ENCODE measurements at regions not wholly inside any gene's neighbourhood (a gene's known extent, or its start where the extent isn't known, plus 50 kb on each side); places are given as distances from the start of the nearest gene placed in this dataset.

- Histone ChIP-seq H3K27ac (ENCODE audit: low read depth) (no peak overlapping the region), H3K36me3 (ENCODE audit: insufficient read depth) (no peaks in the 10 kb centered on the region), H3K4me3 (ENCODE audit: low read depth, low read length) (no peak overlapping the region), H3K4me1 (ENCODE audit: insufficient read depth) (no peaks in the 10 kb centered on the region)
- no peak for DNase-seq (ENCODE audit: extremely low spot score)
These were observed 98.9 kb downstream of the RPS29 start for GRCh38 chr14:49487238-49487637.

- Histone ChIP-seq H3K36me3 (ENCODE audit: insufficient read depth) (no peaks in the 10 kb centered on the region), H3K4me1 (ENCODE audit: insufficient read depth) (no peaks in the 10 kb centered on the region), H3K4me3 (ENCODE audit: low read depth, low read length) (no peak overlapping the region), H3K27ac (ENCODE audit: low read depth) (no peak overlapping the region)
- no peak for DNase-seq (ENCODE audit: extremely low spot score)
- 54% methylated on average over 3 of the region's 3 CpGs for WGBS
These were observed 100.9 kb downstream of the RPS29 start for GRCh38 chr14:49485290-49485689.

- WGBS = 86% methylated on average over 2 of the region's 2 CpGs
- DNase-seq (ENCODE audit: extremely low spot score) = no peak
- Histone ChIP-seq H3K27ac (ENCODE audit: low read depth) (no peak overlapping the region), H3K4me3 (ENCODE audit: low read depth, low read length) (no peak overlapping the region), H3K36me3 (ENCODE audit: insufficient read depth) (no peaks in the 10 kb centered on the region), H3K4me1 (ENCODE audit: insufficient read depth) (no peaks in the 10 kb centered on the region)
These were observed 102.0 kb downstream of the RPS29 start for GRCh38 chr14:49484180-49484579.

GRCh38 chr14:49483268-49483667 is 102.9 kb downstream of the RPS29 start:
- Histone ChIP-seq H3K4me3 (ENCODE audit: low read depth, low read length) (no peak overlapping the region), H3K36me3 (ENCODE audit: insufficient read depth) (no peaks in the 10 kb centered on the region), H3K4me1 (ENCODE audit: insufficient read depth) (no peaks in the 10 kb centered on the region), H3K27ac (ENCODE audit: low read depth) (no peak overlapping the region)
- DNase-seq (ENCODE audit: extremely low spot score) = no peak
- 35% methylated on average over 1 of the region's 1 CpG for WGBS

GRCh38 chr14:49480979-49481498 is 105.1 kb downstream of the RPS29 start:
- no peak overlapping the region for H3K27ac ChIP-seq (ENCODE audit: low read depth)
- H3K4me3 ChIP-seq (ENCODE audit: low read depth, low read length) = no peak overlapping the region
- DNase-seq (ENCODE audit: extremely low spot score) = no peak
- peaks cover 1% of the 10 kb centered on the region for H3K36me3 ChIP-seq (ENCODE audit: insufficient read depth)
- H3K4me1 ChIP-seq (ENCODE audit: insufficient read depth) = no peaks in the 10 kb centered on the region

GRCh38 chr14:49480053-49480760 is 106.0 kb downstream of the RPS29 start:
- no peak for DNase-seq (ENCODE audit: extremely low spot score)
- whole genome bisulfite sequencing = 83% methylated on average over 3 of the region's 3 CpGs
- Histone ChIP-seq H3K4me3 (ENCODE audit: low read depth, low read length) (no peak overlapping the region), H3K36me3 (ENCODE audit: insufficient read depth) (peaks cover 1% of the 10 kb centered on the region), H3K4me1 (ENCODE audit: insufficient read depth) (no peaks in the 10 kb centered on the region), H3K27ac (ENCODE audit: low read depth) (no peak overlapping the region)

- H3K4me1 ChIP-seq (ENCODE audit: insufficient read depth) = no peaks in the 10 kb centered on the region
- peaks cover 1% of the 10 kb centered on the region for H3K36me3 ChIP-seq (ENCODE audit: insufficient read depth)
- H3K4me3 ChIP-seq (ENCODE audit: low read depth, low read length) = no peak overlapping the region
- 61% methylated on average over 5 of the region's 5 CpGs for WGBS
- H3K27ac ChIP-seq (ENCODE audit: low read depth) = no peak overlapping the region
- no peak for DNase-seq (ENCODE audit: extremely low spot score)
These were observed 106.7 kb downstream of the RPS29 start for GRCh38 chr14:49479432-49479831.

- WGBS = 38% methylated on average over 3 of the region's 3 CpGs
- H3K4me1 ChIP-seq (ENCODE audit: insufficient read depth) = no peaks in the 10 kb centered on the region
- peaks cover 1% of the 10 kb centered on the region for H3K36me3 ChIP-seq (ENCODE audit: insufficient read depth)
- no peak overlapping the region for H3K4me3 ChIP-seq (ENCODE audit: low read depth, low read length)
- no peak for DNase-seq (ENCODE audit: extremely low spot score)
- H3K27ac ChIP-seq (ENCODE audit: low read depth) = no peak overlapping the region
These were observed 107.4 kb downstream of the RPS29 start for GRCh38 chr14:49478784-49479183.

- WGBS = 91% methylated on average over 3 of the region's 3 CpGs
- no peak overlapping the region for H3K4me3 ChIP-seq (ENCODE audit: low read depth, low read length)
- DNase-seq (ENCODE audit: extremely low spot score) = no peak
- no peaks in the 10 kb centered on the region for H3K4me1 ChIP-seq (ENCODE audit: insufficient read depth)
- H3K27ac ChIP-seq (ENCODE audit: low read depth) = no peak overlapping the region
- no peaks in the 10 kb centered on the region for H3K36me3 ChIP-seq (ENCODE audit: insufficient read depth)
These were observed 119.1 kb downstream of the RPS29 start for GRCh38 chr14:49467091-49467490.

- H3K27ac ChIP-seq (ENCODE audit: low read depth) = no peak overlapping the region
- no peaks in the 10 kb centered on the region for H3K36me3 ChIP-seq (ENCODE audit: insufficient read depth)
- no peaks in the 10 kb centered on the region for H3K4me1 ChIP-seq (ENCODE audit: insufficient read depth)
- no peak overlapping the region for H3K4me3 ChIP-seq (ENCODE audit: low read depth, low read length)
- DNase-seq (ENCODE audit: extremely low spot score) = no peak
- WGBS = 98% methylated on average over 1 of the region's 1 CpG
These were observed 121.3 kb downstream of the RPS29 start for GRCh38 chr14:49464885-49465284.

- DNase-seq (ENCODE audit: extremely low spot score) = no peak
- WGBS = 96% methylated on average over 1 of the region's 1 CpG
- Histone ChIP-seq H3K4me3 (ENCODE audit: low read depth, low read length) (no peak overlapping the region), H3K4me1 (ENCODE audit: insufficient read depth) (no peaks in the 10 kb centered on the region), H3K27ac (ENCODE audit: low read depth) (no peak overlapping the region), H3K36me3 (ENCODE audit: insufficient read depth) (no peaks in the 10 kb centered on the region)
These were observed 123.0 kb downstream of the RPS29 start for GRCh38 chr14:49463146-49463545.

GRCh38 chr14:49461529-49462401 is 124.4 kb downstream of the RPS29 start:
- no peaks in the 10 kb centered on the region for H3K36me3 ChIP-seq (ENCODE audit: insufficient read depth)
- H3K4me1 ChIP-seq (ENCODE audit: insufficient read depth) = no peaks in the 10 kb centered on the region
- no peak for DNase-seq (ENCODE audit: extremely low spot score)
- H3K27ac ChIP-seq (ENCODE audit: low read depth) = no peak overlapping the region
- WGBS = 43% methylated on average over 2 of the region's 2 CpGs
- no peak overlapping the region for H3K4me3 ChIP-seq (ENCODE audit: low read depth, low read length)

- Histone ChIP-seq H3K4me3 (ENCODE audit: low read depth, low read length) (no peak overlapping the region), H3K27ac (ENCODE audit: low read depth) (no peak overlapping the region), H3K4me1 (ENCODE audit: insufficient read depth) (no peaks in the 10 kb centered on the region), H3K36me3 (ENCODE audit: insufficient read depth) (no peaks in the 10 kb centered on the region)
- 25% methylated on average over 2 of the region's 2 CpGs for WGBS
- no peak for DNase-seq (ENCODE audit: extremely low spot score)
These were observed 125.5 kb downstream of the RPS29 start for GRCh38 chr14:49460662-49461061.

- Histone ChIP-seq H3K27ac (ENCODE audit: low read depth) (no peak overlapping the region), H3K4me1 (ENCODE audit: insufficient read depth) (no peaks in the 10 kb centered on the region), H3K4me3 (ENCODE audit: low read depth, low read length) (no peak overlapping the region), H3K36me3 (ENCODE audit: insufficient read depth) (no peaks in the 10 kb centered on the region)
- 80% methylated on average over 2 of the region's 2 CpGs for WGBS
- no peak for DNase-seq (ENCODE audit: extremely low spot score)
These were observed 129.6 kb downstream of the RPS29 start for GRCh38 chr14:49456589-49456988.

Measured in urinary bladder (tissue), 3 donors.